Lung (tissue), 11 donors: ENCODE measurements at regions not wholly inside any gene's neighbourhood (a gene's known extent, or its start where the extent isn't known, plus 50 kb on each side); places are given as distances from the start of the nearest gene placed in this dataset.

Experiments
- ATAC-seq: fragments of 200-7000 bp; cut with Tn5 transposase; one replicate; pipeline ENCODE4 v1.9.1; 2020; ENCODE audit warnings: moderate number of reproducible peaks; ENCODE audit not compliant: insufficient read depth, low FRiP score
- DNase-seq, 3 donors: peaks; one replicate each; pipeline ENCODE4 v3.0.0-alpha.2; 2013 to 2017
- H3K27ac ChIP-seq, 2 donors: one replicate each; pipeline ENCODE4 v1.5.1; 2013; ENCODE audit warnings: mild to moderate bottlenecking in 2 of 2, moderate library complexity in 2 of 2, control low read depth in 1 of 2, inconsistent platforms in 1 of 2, low read depth in 1 of 2, low read length in 1 of 2
- H3K27me3 ChIP-seq, 3 donors: one replicate each; pipeline ENCODE4 v1.5.1; 2013; ENCODE audit warnings: low read length in 2 of 3; ENCODE audit not compliant: control insufficient read depth in 3 of 3, insufficient read depth in 3 of 3
- H3K36me3 ChIP-seq, 4 donors: one replicate each; pipeline ENCODE4 v1.5.1; 2013; ENCODE audit warnings: low read length in 4 of 4, mild to moderate bottlenecking in 1 of 4, moderate library complexity in 1 of 4; ENCODE audit not compliant: control insufficient read depth in 4 of 4, insufficient read depth in 4 of 4
- H3K4me1 ChIP-seq, 5 donors: one replicate each; pipeline ENCODE4 v1.5.1; 2013; ENCODE audit warnings: low read length in 5 of 5, mild to moderate bottlenecking in 2 of 5, moderate library complexity in 1 of 5; ENCODE audit not compliant: control insufficient read depth in 5 of 5, insufficient read depth in 5 of 5
- H3K4me3 ChIP-seq: one replicate; pipeline ENCODE4 v1.5.1; 2013; ENCODE audit warnings: mild to moderate bottlenecking, control low read depth, moderate library complexity
- H3K9ac ChIP-seq, 2 donors: one replicate each; pipeline ENCODE4 v1.5.1; 2013; ENCODE audit warnings: low read length in 2 of 2, control low read depth in 1 of 2; ENCODE audit not compliant: insufficient read depth in 1 of 2
- H3K9me3 ChIP-seq, 4 donors: one replicate each; pipeline ENCODE4 v1.5.1; 2013; ENCODE audit warnings: low read length in 3 of 4, mild to moderate bottlenecking in 1 of 4, moderate library complexity in 1 of 4; ENCODE audit not compliant: control insufficient read depth in 4 of 4, insufficient read depth in 3 of 4
- CTCF ChIP-seq: IDR thresholded peaks from 2 replicates; pipeline ENCODE4 v1.5.1; 2012; ENCODE audit warnings: mild to moderate bottlenecking; ENCODE audit errors: control extremely low read depth, extremely low read depth
- WGBS, 2 donors: extraction: QIAGEN DNeasy Blood & Tissue Kit; methylation state at CpG; one replicate each; pipeline ENCODE4 v1.1.7; 2013; 5-methylcytosine and 5-hydroxymethylcytosine counted together
- donor health status: control.
- donor health status: control.
- donor health status: Bipolar disorder and iron deficiency.
- donor health status: healthy.
- donor health status: DM: yes; HTN: yes; CAD: no.

- TF ChIP-seq CTCF, result no peak
- WGBS, 2 donors, result 4% methylated on average over 101 of the region's 101 CpGs
- Histone ChIP-seq H3K4me1 (peaks cover 0 to 7% (median 0%) of the 10 kb centered on the region in 5 donors), H3K27ac (peak overlapping the region; percentile 34 to 97), H3K27me3 (peaks cover 0 to 4% (median 0%) of the 10 kb centered on the region in 3 donors), H3K4me3 (peak overlapping the region; percentile 60), H3K9ac (peak overlapping the region in 1 of 2 donors; percentile 31), H3K9me3 (no peaks in the 10 kb centered on the region), H3K36me3 (peaks cover 0 to 1% (median 0%) of the 10 kb centered on the region in 4 donors)
- ATAC-seq (peak; percentile 84), DNase-seq (peak in 2 of 3 donors; percentile 60 to 66)
Observed at GRCh38 chr6:29887819-29888776, 54.2 kb upstream of the HLA-A start.
